ENCODE measurements at regions not wholly inside any gene's neighbourhood (a gene's known extent, or its start where the extent isn't known, plus 50 kb on each side); places are given as distances from the start of the nearest gene placed in this dataset.

DNA sequence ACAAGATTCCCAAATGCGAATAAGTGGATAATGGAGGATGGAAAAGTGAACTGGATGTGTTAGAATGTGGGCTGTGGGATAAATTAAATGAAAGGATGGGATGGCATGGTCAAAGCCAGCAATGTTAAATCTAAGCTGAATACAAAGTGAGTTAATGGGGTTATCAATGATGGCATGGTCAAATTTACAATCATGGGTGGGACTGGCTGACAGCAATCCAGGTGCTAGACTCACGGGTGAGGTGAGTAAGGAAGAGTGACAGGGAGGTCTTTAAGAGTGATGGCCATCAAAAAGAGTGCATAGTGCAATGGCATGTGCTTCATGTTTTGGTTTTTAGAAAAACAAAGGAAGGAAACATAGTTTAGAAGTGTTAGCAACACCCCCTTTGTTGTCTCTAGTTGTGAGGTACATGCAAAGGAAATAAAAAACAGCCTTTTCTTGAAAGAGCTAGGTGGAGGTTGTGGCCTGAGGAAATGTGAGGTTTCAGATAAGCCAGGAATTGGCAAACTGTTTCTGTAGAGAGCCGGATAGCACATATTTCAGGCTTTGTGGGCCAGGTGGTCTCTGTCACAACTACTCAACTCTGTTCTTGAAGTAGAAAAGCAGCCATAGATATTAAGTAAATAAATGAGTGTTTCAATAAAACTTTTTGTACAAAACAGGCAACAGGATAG, 328.7 kb downstream of the RPL10L start:
- H3K36me3 ChIP-seq (ENCODE audit: insufficient read depth, low read length), result no peaks in the 10 kb centered on the region
- H3K79me2 ChIP-seq (ENCODE audit: insufficient read depth, low read length), result no peaks in the 10 kb centered on the region
- no peak overlapping the region for H3K27ac ChIP-seq (ENCODE audit: low read depth, low read length, poor library complexity, severe bottlenecking)
- no peaks in the 10 kb centered on the region for H3K4me1 ChIP-seq (ENCODE audit: insufficient read depth, low read length, severe bottlenecking)
- H3F3A ChIP-seq (ENCODE audit: insufficient read depth, low read length), result no peaks in the 10 kb centered on the region
- H3K9ac ChIP-seq (ENCODE audit: low read length), result no peak overlapping the region
- H3K9me2 ChIP-seq (ENCODE audit: low read depth, low read length), result no peaks in the 10 kb centered on the region
- no peaks in the 10 kb centered on the region for H3K27me3 ChIP-seq (ENCODE audit: insufficient read depth, low read length)
- TF ChIP-seq, protein P1, sequence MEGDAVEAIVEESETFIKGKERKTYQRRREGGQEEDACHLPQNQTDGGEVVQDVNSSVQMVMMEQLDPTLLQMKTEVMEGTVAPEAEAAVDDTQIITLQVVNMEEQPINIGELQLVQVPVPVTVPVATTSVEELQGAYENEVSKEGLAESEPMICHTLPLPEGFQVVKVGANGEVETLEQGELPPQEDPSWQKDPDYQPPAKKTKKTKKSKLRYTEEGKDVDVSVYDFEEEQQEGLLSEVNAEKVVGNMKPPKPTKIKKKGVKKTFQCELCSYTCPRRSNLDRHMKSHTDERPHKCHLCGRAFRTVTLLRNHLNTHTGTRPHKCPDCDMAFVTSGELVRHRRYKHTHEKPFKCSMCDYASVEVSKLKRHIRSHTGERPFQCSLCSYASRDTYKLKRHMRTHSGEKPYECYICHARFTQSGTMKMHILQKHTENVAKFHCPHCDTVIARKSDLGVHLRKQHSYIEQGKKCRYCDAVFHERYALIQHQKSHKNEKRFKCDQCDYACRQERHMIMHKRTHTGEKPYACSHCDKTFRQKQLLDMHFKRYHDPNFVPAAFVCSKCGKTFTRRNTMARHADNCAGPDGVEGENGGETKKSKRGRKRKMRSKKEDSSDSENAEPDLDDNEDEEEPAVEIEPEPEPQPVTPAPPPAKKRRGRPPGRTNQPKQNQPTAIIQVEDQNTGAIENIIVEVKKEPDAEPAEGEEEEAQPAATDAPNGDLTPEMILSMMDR (IDR thresholded peaks at IDR 0.05; ENCODE audit: low read length), result no peak
- no peak for TF ChIP-seq EZH2 (IDR thresholded peaks at IDR 0.05; ENCODE audit: borderline replicate concordance, low read length)
- H3K4me3 ChIP-seq (ENCODE audit: low read depth, low read length, poor library complexity, severe bottlenecking), result no peak overlapping the region
- H4K20me1 ChIP-seq (ENCODE audit: insufficient read depth, low read length), result no peaks in the 10 kb centered on the region
- H3K9me3 ChIP-seq (ENCODE audit: low read length), result no peaks in the 10 kb centered on the region
- no peak overlapping the region for H3K4me2 ChIP-seq (ENCODE audit: low read length)
- no peak overlapping the region for H2AFZ ChIP-seq (ENCODE audit: low read length)

DNA sequence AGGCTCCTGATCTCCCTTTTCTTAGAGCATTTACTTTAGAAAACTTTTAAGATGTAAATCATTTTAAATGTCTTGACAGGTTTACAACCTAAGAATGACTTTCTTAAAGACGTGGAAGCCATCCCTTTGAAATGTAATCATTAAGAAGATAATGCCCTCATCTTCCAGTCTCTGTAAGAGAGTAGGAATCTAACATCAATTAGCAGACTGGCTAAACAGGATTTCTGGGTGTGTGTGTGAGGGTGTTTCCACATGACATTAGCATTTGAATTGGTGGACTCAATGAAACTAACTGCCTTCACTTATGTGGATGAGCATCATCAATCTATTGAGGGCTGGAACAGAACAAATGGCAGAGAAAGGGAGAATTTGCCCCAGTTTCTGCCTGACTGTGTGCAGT, 329.5 kb downstream of the RPL10L start:
- Histone ChIP-seq H3K9me3 (ENCODE audit: low read length) (no peaks in the 10 kb centered on the region), H4K20me1 (ENCODE audit: insufficient read depth, low read length) (no peaks in the 10 kb centered on the region), H3K27ac (ENCODE audit: low read depth, low read length, poor library complexity, severe bottlenecking) (no peak overlapping the region), H3K9ac (ENCODE audit: low read length) (no peak overlapping the region), H3K79me2 (ENCODE audit: insufficient read depth, low read length) (no peaks in the 10 kb centered on the region), H3K9me2 (ENCODE audit: low read depth, low read length) (no peaks in the 10 kb centered on the region), H2AFZ (ENCODE audit: low read length) (no peak overlapping the region), H3K4me1 (ENCODE audit: insufficient read depth, low read length, severe bottlenecking) (no peaks in the 10 kb centered on the region), H3K4me2 (ENCODE audit: low read length) (no peak overlapping the region), H3K27me3 (ENCODE audit: insufficient read depth, low read length) (no peaks in the 10 kb centered on the region), H3F3A (ENCODE audit: insufficient read depth, low read length) (no peaks in the 10 kb centered on the region), H3K36me3 (ENCODE audit: insufficient read depth, low read length) (no peaks in the 10 kb centered on the region), H3K4me3 (ENCODE audit: low read depth, low read length, poor library complexity, severe bottlenecking) (no peak overlapping the region)
- TF ChIP-seq, protein P1 (IDR thresholded peaks at IDR 0.05; ENCODE audit: low read length), result no peak
- TF ChIP-seq EZH2 (IDR thresholded peaks at IDR 0.05; ENCODE audit: borderline replicate concordance, low read length), result no peak

- Histone ChIP-seq H3K79me2 (ENCODE audit: insufficient read depth, low read length) (no peaks in the 10 kb centered on the region), H3F3A (ENCODE audit: insufficient read depth, low read length) (no peaks in the 10 kb centered on the region), H3K27ac (ENCODE audit: low read depth, low read length, poor library complexity, severe bottlenecking) (no peak overlapping the region), H4K20me1 (ENCODE audit: insufficient read depth, low read length) (no peaks in the 10 kb centered on the region), H3K4me1 (ENCODE audit: insufficient read depth, low read length, severe bottlenecking) (no peaks in the 10 kb centered on the region), H3K4me2 (ENCODE audit: low read length) (no peak overlapping the region), H3K9ac (ENCODE audit: low read length) (no peak overlapping the region), H3K27me3 (ENCODE audit: insufficient read depth, low read length) (no peaks in the 10 kb centered on the region), H3K36me3 (ENCODE audit: insufficient read depth, low read length) (no peaks in the 10 kb centered on the region), H3K4me3 (ENCODE audit: low read depth, low read length, poor library complexity, severe bottlenecking) (no peak overlapping the region), H2AFZ (ENCODE audit: low read length) (no peak overlapping the region), H3K9me2 (ENCODE audit: low read depth, low read length) (no peaks in the 10 kb centered on the region), H3K9me3 (ENCODE audit: low read length) (no peaks in the 10 kb centered on the region)
- TF ChIP-seq, protein P1 (IDR thresholded peaks at IDR 0.05; ENCODE audit: low read length), result no peak
- no peak for TF ChIP-seq EZH2 (IDR thresholded peaks at IDR 0.05; ENCODE audit: borderline replicate concordance, low read length)
These were observed 345.3 kb downstream of the RPL10L start for GRCh38 chr14:46306267-46306666.

Measured in OCI-LY1 (cell line).